Vagina (tissue), 2 donors: ENCODE measurements at regions not wholly inside any gene's neighbourhood (a gene's known extent, or its start where the extent isn't known, plus 50 kb on each side); places are given as distances from the start of the nearest gene placed in this dataset.

Source experiments
- DNase-seq, 2 donors: peaks; one replicate each; pipeline ENCODE4 v3.0.0-alpha.2; 2017; ENCODE audit errors: extremely low spot score in 2 of 2
- H3K27ac ChIP-seq: fragments of 200-600 bp; sonication (generic); one replicate; pipeline ENCODE4 v1.5.1; 2019
- H3K27me3 ChIP-seq: fragments of 200-600 bp; sonication (generic); one replicate; pipeline ENCODE4 v1.5.1; 2019
- H3K36me3 ChIP-seq, 2 donors: fragments of 200-600 bp; sonication (generic); one replicate each; pipeline ENCODE4 v1.5.1; 2017 to 2019
- H3K4me1 ChIP-seq: fragments of 200-600 bp; sonication (generic); one replicate; pipeline ENCODE4 v1.5.1; 2019
- H3K4me3 ChIP-seq, 2 donors: fragments of 200-600 bp; sonication (generic); 1 replicate in 1 of 2; 2 replicates in 1 of 2; pipeline ENCODE4 v1.5.1; 2016 to 2019
- H3K9me3 ChIP-seq: fragments of 200-600 bp; sonication (generic); one replicate; pipeline ENCODE4 v1.5.1; 2019
- POLR2A ChIP-seq, 2 donors: fragments of 450-650 bp; IDR thresholded peaks; one replicate each; pipeline ENCODE4 v1.6.1; 2017; ENCODE audit warnings: antibody characterized with exemption in 2 of 2, mild to moderate bottlenecking in 2 of 2, moderate library complexity in 2 of 2
- POLR2AphosphoS5 ChIP-seq, 2 donors: sonication (generic); formaldehyde crosslinking; IDR thresholded peaks; one replicate each; pipeline ENCODE4 v1.9.0; 2017; ENCODE audit warnings: antibody characterized with exemption in 2 of 2, mild to moderate bottlenecking in 2 of 2, low read depth in 1 of 2; ENCODE audit not compliant: insufficient read depth in 1 of 2
- intact Hi-C: fragments of 100-400 bp; cut with DNase I; formaldehyde crosslinking; loops from one replicate; pipeline ENCODE4 v1.15.1; 2023
- TF ChIP-seq, protein P1 (sequence below), 3 experiments: fragments of 450-650 bp in 2 of 3; fragments of 200-600 bp in 1 of 3; sonication (generic) in 1 of 3; IDR thresholded peaks; one replicate each; pipeline ENCODE4 v1.5.1; 2017 to 2019; ENCODE audit warnings: antibody characterized with exemption in 3 of 3, mild to moderate bottlenecking in 2 of 3, moderate library complexity in 2 of 3

DNA sequence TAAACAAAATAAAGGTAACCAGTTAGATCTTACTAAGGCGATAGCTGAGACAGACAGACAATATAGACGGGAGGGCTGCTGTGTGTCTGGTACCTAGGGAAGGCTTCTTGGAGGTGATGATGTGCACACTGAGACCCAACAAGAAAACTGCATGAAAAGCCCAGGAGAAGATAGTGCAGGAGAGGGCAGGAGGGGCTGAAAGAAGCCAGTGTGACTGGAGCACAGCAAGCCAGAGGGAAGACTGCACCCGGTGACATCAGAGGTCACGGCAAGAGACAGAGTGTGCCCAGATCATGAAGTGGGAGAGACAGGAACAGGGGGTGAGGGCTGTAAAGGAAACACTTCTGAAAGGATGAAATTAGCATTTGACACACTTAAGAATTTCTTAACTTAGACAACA is 266.3 kb downstream of the BRD1 start:
- Histone ChIP-seq H3K4me1 (no peaks in the 10 kb centered on the region), H3K4me3 (no peak overlapping the region), H3K27ac (no peak overlapping the region), H3K36me3 (no peaks in the 10 kb centered on the region), H3K9me3 (no peaks in the 10 kb centered on the region), H3K27me3 (no peaks in the 10 kb centered on the region)
- intact Hi-C loops: no loop called here
- TF ChIP-seq POLR2A (IDR thresholded peaks at IDR 0.05) (no peak), POLR2AphosphoS5 (IDR thresholded peaks at IDR 0.05; ENCODE audit: insufficient read depth in 1 of 2, low read depth in 1 of 2) (no peak)
- TF ChIP-seq, protein P1, sequence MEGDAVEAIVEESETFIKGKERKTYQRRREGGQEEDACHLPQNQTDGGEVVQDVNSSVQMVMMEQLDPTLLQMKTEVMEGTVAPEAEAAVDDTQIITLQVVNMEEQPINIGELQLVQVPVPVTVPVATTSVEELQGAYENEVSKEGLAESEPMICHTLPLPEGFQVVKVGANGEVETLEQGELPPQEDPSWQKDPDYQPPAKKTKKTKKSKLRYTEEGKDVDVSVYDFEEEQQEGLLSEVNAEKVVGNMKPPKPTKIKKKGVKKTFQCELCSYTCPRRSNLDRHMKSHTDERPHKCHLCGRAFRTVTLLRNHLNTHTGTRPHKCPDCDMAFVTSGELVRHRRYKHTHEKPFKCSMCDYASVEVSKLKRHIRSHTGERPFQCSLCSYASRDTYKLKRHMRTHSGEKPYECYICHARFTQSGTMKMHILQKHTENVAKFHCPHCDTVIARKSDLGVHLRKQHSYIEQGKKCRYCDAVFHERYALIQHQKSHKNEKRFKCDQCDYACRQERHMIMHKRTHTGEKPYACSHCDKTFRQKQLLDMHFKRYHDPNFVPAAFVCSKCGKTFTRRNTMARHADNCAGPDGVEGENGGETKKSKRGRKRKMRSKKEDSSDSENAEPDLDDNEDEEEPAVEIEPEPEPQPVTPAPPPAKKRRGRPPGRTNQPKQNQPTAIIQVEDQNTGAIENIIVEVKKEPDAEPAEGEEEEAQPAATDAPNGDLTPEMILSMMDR (IDR thresholded peaks at IDR 0.05): no peak
- no peak for DNase-seq

- TF ChIP-seq, protein P1 (IDR thresholded peaks at IDR 0.05): no peak
- TF ChIP-seq POLR2A (IDR thresholded peaks at IDR 0.05) (no peak), POLR2AphosphoS5 (IDR thresholded peaks at IDR 0.05; ENCODE audit: insufficient read depth in 1 of 2, low read depth in 1 of 2) (no peak)
- Histone ChIP-seq H3K27me3 (no peaks in the 10 kb centered on the region), H3K4me1 (no peaks in the 10 kb centered on the region), H3K36me3 (no peaks in the 10 kb centered on the region), H3K4me3 (no peak overlapping the region), H3K27ac (no peak overlapping the region), H3K9me3 (no peaks in the 10 kb centered on the region)
- intact Hi-C loops: no loop called here
- no peak for DNase-seq
These were observed 272.1 kb downstream of the BRD1 start for GRCh38 chr22:49555526-49555925.

GRCh38 chr22:49554741-49555140 is 272.9 kb downstream of the BRD1 start:
- intact Hi-C loops: no loop called here
- TF ChIP-seq, protein P1 (IDR thresholded peaks at IDR 0.05): no peak
- TF ChIP-seq POLR2AphosphoS5 (IDR thresholded peaks at IDR 0.05; ENCODE audit: insufficient read depth in 1 of 2, low read depth in 1 of 2): no peak
- TF ChIP-seq POLR2A (IDR thresholded peaks at IDR 0.05): no peak
- DNase-seq: no peak

GRCh38 chr22:49554296-49554625 is 273.4 kb downstream of the BRD1 start:
- Histone ChIP-seq H3K4me1 (no peaks in the 10 kb centered on the region), H3K9me3 (no peaks in the 10 kb centered on the region), H3K4me3 (no peak overlapping the region), H3K27ac (no peak overlapping the region), H3K36me3 (no peaks in the 10 kb centered on the region), H3K27me3 (no peaks in the 10 kb centered on the region)
- intact Hi-C loops: no loop called here
- TF ChIP-seq, protein P1 (IDR thresholded peaks at IDR 0.05): no peak
- TF ChIP-seq POLR2A (IDR thresholded peaks at IDR 0.05): no peak
- no peak for TF ChIP-seq POLR2AphosphoS5 (IDR thresholded peaks at IDR 0.05; ENCODE audit: insufficient read depth in 1 of 2, low read depth in 1 of 2)
- no peak for DNase-seq

More at GRCh38 chr22:49554741-49555140, 272.9 kb downstream of the BRD1 start:
- Histone ChIP-seq H3K36me3 (no peaks in the 10 kb centered on the region), H3K4me1 (no peaks in the 10 kb centered on the region), H3K4me3 (no peak overlapping the region), H3K27ac (no peak overlapping the region), H3K9me3 (no peaks in the 10 kb centered on the region), H3K27me3 (no peaks in the 10 kb centered on the region)

GRCh38 chr22:49553518-49554295 is 274.0 kb downstream of the BRD1 start:
- no peaks in the 10 kb centered on the region for H3K9me3 ChIP-seq
- DNase-seq: no peak
- H3K27me3 ChIP-seq: no peaks in the 10 kb centered on the region
- H3K36me3 ChIP-seq: no peaks in the 10 kb centered on the region
- H3K4me3 ChIP-seq: no peak overlapping the region
- TF ChIP-seq, protein P1 (IDR thresholded peaks at IDR 0.05): no peak
- TF ChIP-seq POLR2A (IDR thresholded peaks at IDR 0.05): no peak
- intact Hi-C loops: no loop called here
- H3K27ac ChIP-seq: no peak overlapping the region
- H3K4me1 ChIP-seq: no peaks in the 10 kb centered on the region
